ENCODE measurements at regions not wholly inside any gene's neighbourhood (a gene's known extent, or its start where the extent isn't known, plus 50 kb on each side); places are given as distances from the start of the nearest gene placed in this dataset.

DNA sequence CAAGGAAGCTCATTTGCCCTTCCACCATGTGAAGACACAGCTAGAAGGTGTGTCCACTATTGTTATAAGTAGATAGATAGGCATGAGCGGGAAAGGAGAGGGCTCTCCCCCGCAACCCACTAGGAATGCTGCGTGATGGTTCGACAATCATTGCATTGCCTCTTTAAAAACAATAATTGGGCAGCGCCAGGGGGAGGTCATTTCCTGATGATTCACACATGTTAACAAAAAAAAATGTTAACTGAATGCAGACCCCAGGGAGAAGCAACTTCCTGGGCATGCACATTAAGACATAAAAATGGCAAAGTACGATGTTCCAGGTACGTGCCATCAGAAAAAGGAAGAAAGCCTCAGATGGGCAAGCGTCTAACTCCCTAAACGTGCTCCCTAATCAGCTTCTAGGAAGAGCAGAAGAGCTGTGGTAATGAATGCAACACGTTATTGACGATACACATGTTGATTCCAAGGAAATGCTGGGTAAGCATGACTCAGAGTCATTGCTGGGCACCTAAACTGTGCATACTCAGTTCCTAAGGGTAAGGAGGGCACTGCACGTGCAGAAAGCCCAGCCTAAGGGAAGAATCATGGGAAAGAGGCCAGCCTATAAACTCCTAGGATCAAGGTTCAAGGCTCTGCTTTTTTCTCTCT is 113.7 kb downstream of the FAM217A start:
- TF ChIP-seq, protein P1, sequence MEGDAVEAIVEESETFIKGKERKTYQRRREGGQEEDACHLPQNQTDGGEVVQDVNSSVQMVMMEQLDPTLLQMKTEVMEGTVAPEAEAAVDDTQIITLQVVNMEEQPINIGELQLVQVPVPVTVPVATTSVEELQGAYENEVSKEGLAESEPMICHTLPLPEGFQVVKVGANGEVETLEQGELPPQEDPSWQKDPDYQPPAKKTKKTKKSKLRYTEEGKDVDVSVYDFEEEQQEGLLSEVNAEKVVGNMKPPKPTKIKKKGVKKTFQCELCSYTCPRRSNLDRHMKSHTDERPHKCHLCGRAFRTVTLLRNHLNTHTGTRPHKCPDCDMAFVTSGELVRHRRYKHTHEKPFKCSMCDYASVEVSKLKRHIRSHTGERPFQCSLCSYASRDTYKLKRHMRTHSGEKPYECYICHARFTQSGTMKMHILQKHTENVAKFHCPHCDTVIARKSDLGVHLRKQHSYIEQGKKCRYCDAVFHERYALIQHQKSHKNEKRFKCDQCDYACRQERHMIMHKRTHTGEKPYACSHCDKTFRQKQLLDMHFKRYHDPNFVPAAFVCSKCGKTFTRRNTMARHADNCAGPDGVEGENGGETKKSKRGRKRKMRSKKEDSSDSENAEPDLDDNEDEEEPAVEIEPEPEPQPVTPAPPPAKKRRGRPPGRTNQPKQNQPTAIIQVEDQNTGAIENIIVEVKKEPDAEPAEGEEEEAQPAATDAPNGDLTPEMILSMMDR (conservative IDR thresholded peaks at IDR 0.05) = no peak
- no peak for TF ChIP-seq ZFX (IDR thresholded peaks at IDR 0.05)

Measured in C4-2B (cell line).